ENCODE measurements at regions not wholly inside any gene's neighbourhood (a gene's known extent, or its start where the extent isn't known, plus 50 kb on each side); places are given as distances from the start of the nearest gene placed in this dataset.

- no peaks in the 10 kb centered on the region for H3K27me3 ChIP-seq (ENCODE audit: low read depth)
- no peak for DNase-seq (ENCODE audit: low spot score in 2 of 2)
- H3K9me3 ChIP-seq = no peaks in the 10 kb centered on the region
- no peak overlapping the region for H3K4me3 ChIP-seq
- H3K36me3 ChIP-seq (replicated peaks) = no peaks in the 10 kb centered on the region
- in situ Hi-C loops (cut with MboI; ENCODE audit: low sequenced_read_pairs) = no loop called here
- H3K4me1 ChIP-seq = no peaks in the 10 kb centered on the region
Observed at GRCh38 chr4:45745741-45746140, 378.1 kb downstream of the GABRG1 start.

- DNase-seq (ENCODE audit: low spot score in 2 of 2) = no peak
- H3K4me3 ChIP-seq = no peak overlapping the region
- H3K9me3 ChIP-seq = no peaks in the 10 kb centered on the region
- in situ Hi-C loops (cut with MboI; ENCODE audit: low sequenced_read_pairs) = no loop called here
- H3K36me3 ChIP-seq (replicated peaks) = no peaks in the 10 kb centered on the region
- no peaks in the 10 kb centered on the region for H3K27me3 ChIP-seq (ENCODE audit: low read depth)
- no peaks in the 10 kb centered on the region for H3K4me1 ChIP-seq
Observed at GRCh38 chr4:45741897-45742296, 382.0 kb downstream of the GABRG1 start.

GRCh38 chr4:45732161-45732560, 391.7 kb downstream of the GABRG1 start:
- Histone ChIP-seq H3K4me1 (no peaks in the 10 kb centered on the region), H3K9me3 (no peaks in the 10 kb centered on the region), H3K36me3 (replicated peaks) (no peaks in the 10 kb centered on the region), H3K27me3 (ENCODE audit: low read depth) (no peaks in the 10 kb centered on the region), H3K4me3 (no peak overlapping the region)
- DNase-seq (ENCODE audit: low spot score in 2 of 2) = no peak
- in situ Hi-C loops (cut with MboI; ENCODE audit: low sequenced_read_pairs) = no loop called here

GRCh38 chr4:45716093-45716492, 407.8 kb downstream of the GABRG1 start:
- in situ Hi-C loops (cut with MboI; ENCODE audit: low sequenced_read_pairs) = no loop called here
- Histone ChIP-seq H3K9me3 (no peaks in the 10 kb centered on the region; the same call in 1 of the 2 replicates), H3K36me3 (replicated peaks) (no peaks in the 10 kb centered on the region), H3K27me3 (ENCODE audit: low read depth) (no peaks in the 10 kb centered on the region), H3K4me1 (no peaks in the 10 kb centered on the region), H3K4me3 (no peak overlapping the region)
- DNase-seq (ENCODE audit: low spot score in 2 of 2) = no peak

- Histone ChIP-seq H3K27me3 (ENCODE audit: low read depth) (no peaks in the 10 kb centered on the region), H3K36me3 (replicated peaks) (no peaks in the 10 kb centered on the region), H3K4me3 (no peak overlapping the region), H3K9me3 (no peaks in the 10 kb centered on the region; the same call in 1 of the 2 replicates), H3K4me1 (no peaks in the 10 kb centered on the region)
- in situ Hi-C loops (cut with MboI; ENCODE audit: low sequenced_read_pairs) = no loop called here
- DNase-seq (ENCODE audit: low spot score in 2 of 2) = no peak
Observed at GRCh38 chr4:45713996-45714395, 409.9 kb downstream of the GABRG1 start.

- DNase-seq (ENCODE audit: low spot score in 2 of 2) = no peak
- Histone ChIP-seq H3K36me3 (replicated peaks) (no peaks in the 10 kb centered on the region), H3K4me3 (no peak overlapping the region), H3K4me1 (no peaks in the 10 kb centered on the region), H3K27me3 (ENCODE audit: low read depth) (no peaks in the 10 kb centered on the region), H3K9me3 (no peaks in the 10 kb centered on the region)
- in situ Hi-C loops (cut with MboI; ENCODE audit: low sequenced_read_pairs) = no loop called here
Observed at GRCh38 chr4:45701621-45702020, 422.2 kb downstream of the GABRG1 start.

GRCh38 chr4:45693746-45694145, 430.1 kb downstream of the GABRG1 start:
- in situ Hi-C loops (cut with MboI; ENCODE audit: low sequenced_read_pairs) = no loop called here
- H3K9me3 ChIP-seq = no peaks in the 10 kb centered on the region
- no peaks in the 10 kb centered on the region for H3K36me3 ChIP-seq (replicated peaks)
- DNase-seq (ENCODE audit: low spot score in 2 of 2) = no peak
- H3K4me1 ChIP-seq = no peaks in the 10 kb centered on the region
- H3K27me3 ChIP-seq (ENCODE audit: low read depth) = no peaks in the 10 kb centered on the region
- H3K4me3 ChIP-seq = no peak overlapping the region

GRCh38 chr4:45692131-45692735, 431.6 kb downstream of the GABRG1 start:
- no peak for DNase-seq (ENCODE audit: low spot score in 2 of 2)
- H3K27me3 ChIP-seq (ENCODE audit: low read depth) = no peaks in the 10 kb centered on the region
- H3K9me3 ChIP-seq = no peaks in the 10 kb centered on the region
- no peak overlapping the region for H3K4me3 ChIP-seq
- in situ Hi-C loops (cut with MboI; ENCODE audit: low sequenced_read_pairs) = no loop called here
- H3K4me1 ChIP-seq = no peaks in the 10 kb centered on the region
- no peaks in the 10 kb centered on the region for H3K36me3 ChIP-seq (replicated peaks)

- H3K4me1 ChIP-seq = no peaks in the 10 kb centered on the region
- in situ Hi-C loops (cut with MboI; ENCODE audit: low sequenced_read_pairs) = no loop called here
- no peak for DNase-seq (ENCODE audit: low spot score in 2 of 2)
- no peaks in the 10 kb centered on the region for H3K36me3 ChIP-seq (replicated peaks)
- no peaks in the 10 kb centered on the region for H3K9me3 ChIP-seq
- no peak overlapping the region for H3K4me3 ChIP-seq
- no peaks in the 10 kb centered on the region for H3K27me3 ChIP-seq (ENCODE audit: low read depth)
Observed at GRCh38 chr4:45688341-45688740, 435.5 kb downstream of the GABRG1 start.

GRCh38 chr4:45679411-45679810, 444.4 kb downstream of the GABRG1 start:
- no peaks in the 10 kb centered on the region for H3K4me1 ChIP-seq
- in situ Hi-C loops (cut with MboI; ENCODE audit: low sequenced_read_pairs) = no loop called here
- H3K27me3 ChIP-seq (ENCODE audit: low read depth) = no peaks in the 10 kb centered on the region
- H3K9me3 ChIP-seq = no peaks in the 10 kb centered on the region
- H3K4me3 ChIP-seq = no peak overlapping the region
- DNase-seq (ENCODE audit: low spot score in 2 of 2) = no peak
- H3K36me3 ChIP-seq (replicated peaks) = no peaks in the 10 kb centered on the region

- no peaks in the 10 kb centered on the region; the same call in 1 of the 2 replicates for H3K4me1 ChIP-seq
- no peak for DNase-seq (ENCODE audit: low spot score in 2 of 2)
- H3K9me3 ChIP-seq = no peaks in the 10 kb centered on the region
- H3K36me3 ChIP-seq (replicated peaks) = no peaks in the 10 kb centered on the region
- H3K4me3 ChIP-seq = no peak overlapping the region
- H3K27me3 ChIP-seq (ENCODE audit: low read depth) = no peaks in the 10 kb centered on the region
- in situ Hi-C loops (cut with MboI; ENCODE audit: low sequenced_read_pairs) = no loop called here
Observed at GRCh38 chr4:45668128-45668527, 455.7 kb downstream of the GABRG1 start.

GRCh38 chr4:45663628-45664081, 460.2 kb downstream of the GABRG1 start:
- Histone ChIP-seq H3K36me3 (replicated peaks) (no peaks in the 10 kb centered on the region), H3K9me3 (no peaks in the 10 kb centered on the region), H3K4me1 (no peaks in the 10 kb centered on the region), H3K4me3 (no peak overlapping the region), H3K27me3 (ENCODE audit: low read depth) (no peaks in the 10 kb centered on the region)
- in situ Hi-C loops (cut with MboI; ENCODE audit: low sequenced_read_pairs) = no loop called here
- no peak for DNase-seq (ENCODE audit: low spot score in 2 of 2)

- Histone ChIP-seq H3K27me3 (ENCODE audit: low read depth) (no peaks in the 10 kb centered on the region), H3K36me3 (replicated peaks) (no peaks in the 10 kb centered on the region), H3K9me3 (no peaks in the 10 kb centered on the region), H3K4me1 (no peaks in the 10 kb centered on the region), H3K4me3 (no peak overlapping the region)
- peak in 1 of 2 experiments; percentile 27 for DNase-seq (ENCODE audit: low spot score in 2 of 2)
- in situ Hi-C loops (cut with MboI; ENCODE audit: low sequenced_read_pairs) = no loop called here
Observed at GRCh38 chr4:45663003-45663402, 460.9 kb downstream of the GABRG1 start.

GRCh38 chr4:45661893-45662292, 462.0 kb downstream of the GABRG1 start:
- no peak for DNase-seq (ENCODE audit: low spot score in 2 of 2)
- no peaks in the 10 kb centered on the region for H3K4me1 ChIP-seq
- no peaks in the 10 kb centered on the region for H3K27me3 ChIP-seq (ENCODE audit: low read depth)
- no peaks in the 10 kb centered on the region for H3K9me3 ChIP-seq
- in situ Hi-C loops (cut with MboI; ENCODE audit: low sequenced_read_pairs) = no loop called here
- no peaks in the 10 kb centered on the region for H3K36me3 ChIP-seq (replicated peaks)
- H3K4me3 ChIP-seq = no peak overlapping the region

- H3K27me3 ChIP-seq (ENCODE audit: low read depth) = no peaks in the 10 kb centered on the region
- no peaks in the 10 kb centered on the region for H3K9me3 ChIP-seq
- H3K36me3 ChIP-seq (replicated peaks) = no peaks in the 10 kb centered on the region
- in situ Hi-C loops (cut with MboI; ENCODE audit: low sequenced_read_pairs) = no loop called here
- no peaks in the 10 kb centered on the region for H3K4me1 ChIP-seq
- H3K4me3 ChIP-seq = no peak overlapping the region
- no peak for DNase-seq (ENCODE audit: low spot score in 2 of 2)
Observed at GRCh38 chr4:45650545-45650944, 473.3 kb downstream of the GABRG1 start.

All from HAP-1 (cell line).